SK-N-SH treated with all-trans-retinoic acid at 6 μM for 48 hours (cell line): ENCODE measurements at regions not wholly inside any gene's neighbourhood (a gene's known extent, or its start where the extent isn't known, plus 50 kb on each side); places are given as distances from the start of the nearest gene placed in this dataset.

Source experiments
- ARNTL ChIP-seq: fragments of 450-650 bp; formaldehyde crosslinking; IDR thresholded peaks from 2 replicates; pipeline ENCODE4 v1.5.0; 2020; ENCODE audit warnings: low read depth, mild to moderate bottlenecking, moderate library complexity, borderline replicate concordance
- CSDC2 ChIP-seq: fragments of 250-450 bp; sonication (Bioruptor Pico); IDR thresholded peaks from 2 replicates; pipeline ENCODE4 v1.5.0; 2020; ENCODE audit warnings: mild to moderate bottlenecking, moderate library complexity
- GLIS3 ChIP-seq: fragments of 250-450 bp; sonication (Bioruptor Pico); IDR thresholded peaks from 2 replicates; pipeline ENCODE4 v1.5.0; 2020; ENCODE audit warnings: mild to moderate bottlenecking, moderate library complexity
- ISL1 ChIP-seq: fragments of 250-450 bp; sonication (Bioruptor Pico); IDR thresholded peaks from 2 replicates; pipeline ENCODE4 v2.1.2; 2022; ENCODE audit warnings: mild to moderate bottlenecking, moderate library complexity
- RARB ChIP-seq: fragments of 250-450 bp; sonication (Bioruptor Pico); IDR thresholded peaks from 2 replicates; pipeline ENCODE4 v1.8.0; 2021; ENCODE audit warnings: mild to moderate bottlenecking, moderate library complexity
- ZFP3 ChIP-seq: fragments of 250-450 bp; sonication (Bioruptor Pico); IDR thresholded peaks from 2 replicates; pipeline ENCODE4 v1.5.0; 2020; ENCODE audit warnings: mild to moderate bottlenecking, moderate library complexity
- ZFP30 ChIP-seq: fragments of 450-650 bp; formaldehyde crosslinking; IDR thresholded peaks from 2 replicates; pipeline ENCODE4 v1.5.0; 2022; ENCODE audit warnings: mild to moderate bottlenecking, moderate library complexity
- TF ChIP-seq, protein P1 (sequence below): fragments of 250-450 bp; sonication (Bioruptor Pico); IDR thresholded peaks from 2 replicates; pipeline ENCODE4 v1.8.0; 2020; ENCODE audit warnings: mild to moderate bottlenecking, moderate library complexity, borderline replicate concordance
- TF ChIP-seq, protein P2 (sequence below): fragments of 250-450 bp; sonication (Bioruptor Pico); IDR thresholded peaks from 2 replicates; pipeline ENCODE4 v1.5.1; 2020; ENCODE audit warnings: low read depth, mild to moderate bottlenecking, moderate library complexity

DNA sequence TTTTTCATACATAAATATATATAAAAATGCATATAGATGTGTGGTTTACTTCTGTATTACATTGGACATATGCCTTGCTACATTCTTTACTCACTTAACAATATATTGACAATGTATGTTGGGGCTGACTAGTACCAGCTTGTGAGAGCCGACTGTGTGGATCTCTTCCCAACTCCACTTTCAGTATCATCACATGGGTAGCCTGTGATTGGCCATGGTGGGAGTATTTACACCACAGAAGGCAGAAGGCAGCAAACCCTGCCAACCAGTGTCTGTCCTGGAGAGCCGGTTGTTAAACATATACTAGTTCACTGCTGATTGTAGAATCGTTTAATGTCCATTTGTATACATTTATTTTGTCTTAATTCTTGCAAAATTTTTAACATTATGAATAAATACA is 638.7 kb downstream of the DHX35 start:
- TF ChIP-seq ZFP30 (no peak), ZFP3 (no peak), RARB (CRISPR knock-in tag) (no peak), GLIS3 (CRISPR knock-in tag) (no peak), CSDC2 (no peak), ARNTL (CRISPR knock-in tag) (no peak), ISL1 (no peak)
- TF ChIP-seq, protein P1, sequence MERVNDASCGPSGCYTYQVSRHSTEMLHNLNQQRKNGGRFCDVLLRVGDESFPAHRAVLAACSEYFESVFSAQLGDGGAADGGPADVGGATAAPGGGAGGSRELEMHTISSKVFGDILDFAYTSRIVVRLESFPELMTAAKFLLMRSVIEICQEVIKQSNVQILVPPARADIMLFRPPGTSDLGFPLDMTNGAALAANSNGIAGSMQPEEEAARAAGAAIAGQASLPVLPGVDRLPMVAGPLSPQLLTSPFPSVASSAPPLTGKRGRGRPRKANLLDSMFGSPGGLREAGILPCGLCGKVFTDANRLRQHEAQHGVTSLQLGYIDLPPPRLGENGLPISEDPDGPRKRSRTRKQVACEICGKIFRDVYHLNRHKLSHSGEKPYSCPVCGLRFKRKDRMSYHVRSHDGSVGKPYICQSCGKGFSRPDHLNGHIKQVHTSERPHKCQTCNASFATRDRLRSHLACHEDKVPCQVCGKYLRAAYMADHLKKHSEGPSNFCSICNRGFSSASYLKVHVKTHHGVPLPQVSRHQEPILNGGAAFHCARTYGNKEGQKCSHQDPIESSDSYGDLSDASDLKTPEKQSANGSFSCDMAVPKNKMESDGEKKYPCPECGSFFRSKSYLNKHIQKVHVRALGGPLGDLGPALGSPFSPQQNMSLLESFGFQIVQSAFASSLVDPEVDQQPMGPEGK (CRISPR knock-in tag): no peak
- TF ChIP-seq, protein P2, sequence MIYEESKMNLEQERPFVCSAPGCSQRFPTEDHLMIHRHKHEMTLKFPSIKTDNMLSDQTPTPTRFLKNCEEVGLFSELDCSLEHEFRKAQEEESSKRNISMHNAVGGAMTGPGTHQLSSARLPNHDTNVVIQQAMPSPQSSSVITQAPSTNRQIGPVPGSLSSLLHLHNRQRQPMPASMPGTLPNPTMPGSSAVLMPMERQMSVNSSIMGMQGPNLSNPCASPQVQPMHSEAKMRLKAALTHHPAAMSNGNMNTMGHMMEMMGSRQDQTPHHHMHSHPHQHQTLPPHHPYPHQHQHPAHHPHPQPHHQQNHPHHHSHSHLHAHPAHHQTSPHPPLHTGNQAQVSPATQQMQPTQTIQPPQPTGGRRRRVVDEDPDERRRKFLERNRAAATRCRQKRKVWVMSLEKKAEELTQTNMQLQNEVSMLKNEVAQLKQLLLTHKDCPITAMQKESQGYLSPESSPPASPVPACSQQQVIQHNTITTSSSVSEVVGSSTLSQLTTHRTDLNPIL (CRISPR knock-in tag): no peak
